Cerebellar cortex (tissue), 1 donor: ENCODE measurements at regions not wholly inside any gene's neighbourhood (a gene's known extent, or its start where the extent isn't known, plus 50 kb on each side); places are given as distances from the start of the nearest gene placed in this dataset.

Experiments
- DNase-seq: peaks from one replicate; pipeline ENCODE4 v3.0.0-alpha.2; 2015; ENCODE audit warnings: low spot score

DNA sequence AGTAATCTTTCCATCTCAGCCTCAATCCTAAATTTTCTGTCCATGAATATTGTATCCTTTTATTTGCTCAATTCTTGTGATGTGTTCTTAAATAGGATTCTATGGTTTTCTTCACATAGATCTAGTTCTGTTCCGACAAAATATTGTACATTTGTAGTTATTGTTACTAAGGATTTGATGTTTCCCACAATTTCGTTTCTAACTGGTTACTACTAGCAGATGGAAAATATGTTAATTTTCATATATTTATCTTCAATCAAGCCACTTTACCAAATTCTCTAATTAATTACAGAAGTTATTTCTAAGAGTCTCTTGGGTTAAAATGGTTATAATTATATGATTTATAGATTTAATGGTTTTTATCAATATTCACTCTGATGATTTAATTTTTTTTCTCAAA is 60.3 kb downstream of the SEC61B start:
- DNase-seq, result no peak

DNA sequence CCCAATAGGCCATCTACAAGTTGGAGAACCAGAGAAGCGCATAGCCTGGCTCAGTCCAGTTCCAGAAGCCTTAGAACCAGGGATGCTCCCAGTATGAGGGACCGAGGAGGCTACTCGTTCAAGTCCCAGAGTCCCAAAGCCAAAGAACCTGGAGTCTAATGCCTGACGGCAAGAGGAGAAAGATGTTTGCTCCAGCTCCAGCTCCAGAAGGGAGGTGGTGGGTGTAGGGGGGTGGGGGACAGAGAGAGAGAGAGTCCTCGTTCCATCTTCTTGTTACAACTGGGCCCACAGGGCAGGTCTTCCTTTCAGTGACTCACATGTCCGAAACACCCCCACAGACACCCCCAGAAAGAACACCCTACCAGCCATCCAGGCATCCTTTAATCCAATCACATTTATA is 63.9 kb downstream of the SEC61B start:
- DNase-seq, result no peak

DNA sequence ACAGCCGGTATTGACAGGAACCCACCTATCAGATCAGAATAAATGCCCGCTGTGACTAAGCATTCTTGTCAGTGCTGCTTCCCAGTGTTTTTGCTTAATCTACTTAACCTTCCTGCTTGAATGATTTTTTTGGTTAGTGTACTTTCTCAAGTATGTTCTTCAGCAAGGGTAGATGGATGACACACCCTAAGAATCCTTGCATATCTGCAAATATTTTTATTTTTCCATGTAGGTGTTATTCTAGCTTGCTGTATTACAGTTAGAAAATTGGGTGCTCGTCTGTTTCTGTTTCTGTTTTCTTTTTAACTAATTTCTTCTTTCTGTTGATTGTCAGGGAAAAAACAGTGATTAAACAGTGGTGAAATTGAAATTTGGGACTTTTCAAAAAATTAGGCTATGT is 64.5 kb downstream of the SEC61B start:
- no peak for DNase-seq

DNA sequence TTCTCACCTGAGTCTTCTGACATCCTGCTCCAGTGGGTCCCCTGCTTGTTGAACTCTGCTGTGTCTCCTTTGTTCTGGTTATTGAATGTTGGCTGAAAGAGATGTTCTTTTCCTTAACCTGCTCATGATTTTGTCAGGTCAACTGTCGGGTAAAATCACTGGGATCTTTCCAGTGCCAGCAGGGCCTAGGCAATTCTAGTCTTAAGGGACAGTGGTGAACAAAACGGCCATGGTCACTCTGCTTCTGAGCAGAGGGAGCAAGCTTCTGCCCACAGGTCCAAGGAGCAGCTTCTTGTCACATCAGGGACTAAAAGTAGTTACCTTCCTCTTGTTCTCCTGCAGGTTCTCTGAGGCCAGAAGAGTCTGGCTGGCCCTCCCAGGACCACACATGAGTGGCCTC is 65.6 kb downstream of the SEC61B start:
- no peak for DNase-seq

DNA sequence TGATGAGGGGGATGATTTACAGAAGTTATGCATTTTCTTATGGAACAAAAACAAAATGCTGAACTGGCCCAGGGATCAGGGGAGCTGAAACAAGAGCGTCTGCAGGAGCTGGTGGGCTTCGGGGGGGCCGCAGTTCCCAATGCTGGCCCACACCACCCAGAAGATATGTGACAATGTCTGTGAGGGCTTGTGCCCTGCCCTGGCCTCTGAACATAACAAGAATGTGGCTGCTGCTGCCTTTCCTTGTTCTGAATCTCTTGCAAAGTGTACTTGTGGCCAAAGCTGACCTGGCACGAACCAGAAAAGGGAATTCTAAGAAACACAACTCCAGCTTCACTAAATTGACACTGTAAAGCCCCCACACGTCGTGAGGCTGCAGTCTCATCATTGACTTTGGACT is 66.7 kb downstream of the SEC61B start:
- DNase-seq, result no peak

DNA sequence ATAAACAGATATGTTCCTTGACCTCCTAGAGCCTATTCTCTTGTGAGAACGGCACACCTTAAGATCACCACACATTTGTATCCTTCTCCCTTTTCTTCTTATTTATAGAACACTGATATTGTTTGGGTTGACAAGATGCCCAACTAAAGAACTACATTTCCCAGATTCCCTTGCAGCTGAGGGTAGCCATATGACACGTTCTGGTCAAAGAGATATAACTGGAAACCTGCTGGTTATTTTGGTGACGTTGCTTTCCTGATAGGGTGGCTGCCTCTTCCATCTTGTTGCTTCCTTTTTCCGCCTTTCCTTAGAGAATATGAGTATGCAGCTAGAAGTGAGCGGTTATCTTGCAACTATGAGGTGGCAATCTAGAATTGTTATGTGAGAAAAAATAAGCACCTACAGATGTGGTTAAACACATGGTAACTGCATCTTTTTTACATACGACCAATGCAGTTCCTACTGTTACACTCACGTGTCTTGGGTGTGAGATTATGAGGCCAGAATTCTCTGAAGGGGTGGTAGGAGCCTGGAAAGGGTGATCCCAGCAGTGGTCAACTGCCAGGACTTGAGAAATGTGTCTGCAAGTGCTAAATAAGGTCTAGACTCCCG is 72.9 kb downstream of the SEC61B start:
- no peak for DNase-seq

DNA sequence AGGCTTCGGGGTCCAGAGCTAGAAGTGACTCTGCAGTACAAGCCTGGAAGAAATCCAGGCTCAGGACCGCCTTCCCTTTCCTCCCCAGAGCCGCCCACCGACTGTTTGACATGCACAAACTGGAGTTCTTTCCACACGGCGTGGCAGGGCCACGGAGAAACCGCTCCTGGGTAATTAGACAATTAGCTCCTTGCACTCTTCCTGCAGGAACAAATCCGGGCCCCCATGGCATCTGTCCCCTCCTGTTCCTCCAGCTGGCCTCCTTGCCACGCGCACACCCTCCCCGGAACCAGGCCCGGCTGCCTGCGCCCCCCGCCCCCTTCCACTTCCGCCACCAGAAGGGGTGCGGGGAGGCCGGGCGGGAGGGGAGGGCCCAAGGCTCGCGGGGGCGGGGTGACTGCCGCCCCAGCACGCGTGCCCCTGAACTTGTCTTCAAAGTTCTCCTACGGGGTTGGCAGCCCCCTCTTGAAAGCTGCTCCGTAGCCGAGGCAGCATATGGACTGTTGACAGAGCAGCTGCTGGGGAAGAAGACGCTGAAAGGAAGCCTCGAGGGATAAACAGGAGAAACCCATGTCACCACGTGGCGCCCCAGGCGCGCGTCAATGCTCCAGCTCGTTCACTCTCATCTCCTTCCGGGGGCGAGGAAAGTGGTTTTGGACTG is 74.3 kb downstream of the SEC61B start:
- peak; percentile 64 for DNase-seq

DNA sequence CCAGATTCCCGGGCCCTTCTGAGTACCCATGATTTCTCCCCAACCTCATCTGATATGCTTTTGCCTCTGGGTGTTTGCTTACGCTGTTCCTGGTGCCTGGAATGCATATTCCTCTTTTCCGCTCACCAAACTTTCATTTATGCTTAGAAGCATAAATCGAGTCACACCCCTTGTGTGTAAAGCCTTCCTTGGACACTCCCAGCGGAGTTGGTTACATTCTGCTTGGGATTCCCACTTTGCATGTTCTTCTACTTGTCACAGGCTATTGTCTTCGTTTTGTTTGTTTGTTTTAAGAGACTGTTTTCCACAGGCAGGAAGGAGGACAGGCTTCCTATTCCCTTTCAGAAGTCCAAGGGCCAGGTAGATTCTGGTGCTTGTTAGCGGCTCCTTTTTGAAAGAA is 76.5 kb downstream of the SEC61B start:
- DNase-seq, result no peak

DNA sequence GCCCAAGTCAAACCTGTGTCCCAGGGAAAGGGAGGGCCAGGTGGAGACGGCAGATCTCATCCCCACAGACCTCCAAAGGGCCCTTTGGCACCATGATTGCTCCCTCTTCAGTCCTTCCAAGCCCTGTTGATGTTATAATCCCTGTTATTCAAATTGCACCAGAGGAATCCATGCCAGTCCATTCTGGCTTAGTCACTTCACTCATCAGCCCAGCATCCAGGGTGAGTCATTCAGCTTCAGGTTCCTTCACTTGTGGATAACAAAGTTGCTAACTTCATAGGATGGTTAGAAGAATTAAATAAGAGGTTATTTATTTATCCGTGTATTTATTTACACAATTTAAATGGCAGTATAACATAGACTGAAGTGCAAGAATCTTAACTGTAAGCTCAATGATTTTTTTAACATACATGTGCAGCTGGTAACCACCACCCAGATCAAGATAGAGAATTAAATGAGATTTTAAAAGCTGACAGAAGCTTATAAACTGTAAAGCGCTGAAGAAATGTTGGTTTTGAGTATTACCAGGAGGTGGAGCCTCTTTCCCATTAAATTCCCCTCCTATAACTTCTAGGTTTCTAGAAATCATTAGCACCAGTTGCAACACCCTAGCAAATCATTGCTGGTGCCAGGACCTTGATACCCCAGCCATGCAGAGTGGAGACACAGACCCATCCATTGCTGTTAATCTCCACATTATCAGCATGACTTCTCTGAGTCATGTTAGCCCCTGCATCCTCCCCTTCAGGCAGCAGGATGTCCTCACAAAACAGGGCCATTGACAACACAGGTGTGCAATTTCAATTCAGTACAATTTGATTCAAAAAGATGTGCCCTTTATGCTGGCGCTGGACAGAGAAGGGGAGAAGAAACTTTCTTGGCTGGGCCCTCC is 77.4 kb downstream of the SEC61B start:
- DNase-seq, result peak; percentile 22

DNA sequence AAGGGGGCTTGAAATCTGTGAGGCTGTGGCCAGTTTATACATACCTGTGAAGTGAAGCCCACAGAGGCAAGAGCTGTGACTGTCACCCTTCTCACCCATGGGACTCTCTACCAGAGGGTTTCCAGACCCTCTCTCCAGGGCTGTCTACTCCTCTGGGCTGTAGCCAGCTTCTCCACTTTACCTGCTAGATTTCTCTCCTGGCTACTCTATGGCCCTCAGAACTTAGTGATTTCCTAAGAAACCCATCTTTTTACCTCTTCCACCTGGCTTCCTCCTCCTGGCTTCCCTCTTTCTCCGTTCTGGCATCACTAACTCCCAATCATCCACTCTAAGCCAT is 78.0 kb downstream of the SEC61B start:
- no peak for DNase-seq

DNA sequence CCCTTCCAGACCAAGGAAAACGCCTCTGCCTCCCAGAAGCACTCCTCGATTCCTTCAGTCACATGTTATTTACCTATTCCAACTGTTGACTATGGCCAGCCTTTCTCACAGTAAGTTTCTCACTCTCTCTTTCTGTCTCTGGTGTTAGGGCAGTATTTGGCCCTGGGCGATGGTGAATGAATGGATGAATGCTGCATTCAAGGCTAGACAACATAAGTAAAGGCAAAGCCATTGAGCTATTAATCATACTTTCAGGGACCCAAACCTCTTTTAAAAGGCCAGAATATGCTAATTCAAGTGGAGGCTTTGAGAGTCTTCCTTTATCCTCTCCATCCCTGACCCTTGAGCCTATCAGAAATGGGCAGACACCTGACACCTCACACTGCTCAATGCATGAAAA is 78.5 kb downstream of the SEC61B start:
- no peak for DNase-seq

DNA sequence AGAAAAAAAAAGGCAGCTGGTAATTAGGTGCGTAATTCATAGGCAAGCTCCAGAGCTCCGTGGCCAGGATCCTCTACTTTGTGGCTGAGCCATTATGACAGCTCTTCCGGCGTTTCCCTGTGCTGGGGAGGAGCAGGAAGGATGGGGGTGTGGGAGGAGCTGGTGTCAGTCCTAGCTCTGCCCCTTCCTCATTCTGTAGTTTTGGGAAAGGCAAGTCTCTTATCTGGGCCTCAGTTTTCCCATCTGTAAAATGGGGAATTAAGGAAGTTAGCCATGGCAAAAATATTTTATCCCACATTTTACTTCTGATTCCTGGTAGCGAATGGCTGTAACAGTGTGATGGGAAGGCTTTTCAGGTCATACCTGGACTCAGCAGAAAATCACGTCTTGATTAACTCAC is 81.1 kb downstream of the SEC61B start:
- DNase-seq, result no peak

DNA sequence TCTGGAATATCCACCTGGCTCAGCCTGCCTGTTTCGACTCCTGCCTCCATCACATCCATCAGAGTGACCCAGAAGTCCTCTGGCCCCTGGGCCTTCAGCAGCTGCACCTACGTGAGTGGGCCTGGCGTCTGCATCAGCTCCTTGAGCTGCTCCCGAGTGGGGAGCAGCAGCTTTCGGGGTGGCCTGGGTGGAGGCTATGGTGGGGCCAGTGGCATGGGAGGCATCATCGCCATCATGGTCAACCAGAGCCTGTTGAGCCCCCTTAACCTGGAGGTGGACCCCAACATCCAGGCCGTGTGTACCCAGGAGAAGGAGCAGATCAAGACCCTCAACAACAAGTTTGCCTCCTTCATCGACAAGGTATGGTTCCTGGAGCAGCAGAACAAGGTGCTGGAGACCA is 83.0 kb downstream of the SEC61B start:
- no peak for DNase-seq

DNA sequence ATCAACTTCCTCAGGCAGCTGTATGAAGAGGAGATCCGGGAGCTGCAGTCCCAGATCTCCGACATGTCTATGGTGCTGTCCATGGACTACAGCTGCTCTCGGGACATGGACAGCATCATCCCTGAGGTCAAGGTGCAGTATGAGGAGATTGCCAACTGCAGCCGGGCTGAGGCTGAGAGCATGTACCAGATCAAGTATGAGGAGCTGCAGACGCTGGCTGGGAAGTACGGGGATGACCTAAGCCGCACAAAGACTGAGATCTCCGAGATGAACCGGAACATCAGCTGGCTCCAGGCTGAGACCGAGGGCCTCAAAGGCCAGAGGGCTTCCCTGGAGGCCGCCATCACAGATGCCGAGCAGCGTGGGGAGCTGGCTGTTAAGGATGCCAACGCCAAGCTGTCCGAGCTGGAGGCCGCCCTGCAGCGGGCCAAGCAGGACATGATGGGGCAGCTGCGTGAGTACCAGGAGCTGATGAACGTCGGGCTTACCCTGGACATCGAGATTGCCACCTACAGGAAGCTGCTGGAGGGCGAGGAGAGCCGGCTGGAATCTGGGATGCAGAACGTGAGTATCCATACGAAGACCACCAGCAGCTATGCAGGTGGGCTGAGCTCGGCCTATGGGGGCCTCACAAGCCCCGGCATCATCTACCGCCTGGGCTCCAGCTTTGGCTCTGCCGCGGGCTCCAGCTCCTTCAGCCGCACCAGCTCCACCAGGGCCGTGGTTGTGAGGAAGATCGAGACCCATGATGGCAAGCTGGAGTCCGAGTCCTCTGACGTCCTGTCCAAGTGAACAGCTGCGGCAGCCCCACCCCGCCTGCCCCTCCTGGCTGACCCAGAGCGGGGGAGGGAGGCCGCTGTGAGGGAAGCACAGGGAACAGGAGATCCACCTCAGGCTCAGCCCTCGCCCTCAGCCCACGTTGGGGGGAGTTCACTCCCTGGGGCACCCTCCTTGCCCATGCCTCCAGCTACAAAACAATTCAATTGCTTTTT is 84.0 kb downstream of the SEC61B start:
- no peak for DNase-seq

DNA sequence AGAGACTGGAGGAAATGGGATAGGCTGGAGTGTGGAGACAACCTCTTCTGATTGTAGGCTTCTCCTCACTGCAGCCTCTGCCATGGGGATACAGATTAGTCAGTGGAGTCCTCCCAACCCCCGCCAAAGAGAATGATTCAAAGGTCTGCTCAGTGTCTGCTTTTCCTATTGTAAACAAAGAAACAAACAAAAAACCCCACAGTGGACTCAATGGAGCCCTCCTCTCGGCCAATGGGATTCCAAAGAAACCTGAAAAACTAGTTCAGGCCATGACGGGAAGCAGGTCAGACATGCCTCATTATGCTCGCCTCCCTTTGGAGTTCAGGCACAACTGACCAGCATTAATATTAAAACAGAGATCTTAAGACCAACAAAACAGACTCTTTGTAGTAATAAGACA is 85.8 kb downstream of the SEC61B start:
- no peak for DNase-seq

DNA sequence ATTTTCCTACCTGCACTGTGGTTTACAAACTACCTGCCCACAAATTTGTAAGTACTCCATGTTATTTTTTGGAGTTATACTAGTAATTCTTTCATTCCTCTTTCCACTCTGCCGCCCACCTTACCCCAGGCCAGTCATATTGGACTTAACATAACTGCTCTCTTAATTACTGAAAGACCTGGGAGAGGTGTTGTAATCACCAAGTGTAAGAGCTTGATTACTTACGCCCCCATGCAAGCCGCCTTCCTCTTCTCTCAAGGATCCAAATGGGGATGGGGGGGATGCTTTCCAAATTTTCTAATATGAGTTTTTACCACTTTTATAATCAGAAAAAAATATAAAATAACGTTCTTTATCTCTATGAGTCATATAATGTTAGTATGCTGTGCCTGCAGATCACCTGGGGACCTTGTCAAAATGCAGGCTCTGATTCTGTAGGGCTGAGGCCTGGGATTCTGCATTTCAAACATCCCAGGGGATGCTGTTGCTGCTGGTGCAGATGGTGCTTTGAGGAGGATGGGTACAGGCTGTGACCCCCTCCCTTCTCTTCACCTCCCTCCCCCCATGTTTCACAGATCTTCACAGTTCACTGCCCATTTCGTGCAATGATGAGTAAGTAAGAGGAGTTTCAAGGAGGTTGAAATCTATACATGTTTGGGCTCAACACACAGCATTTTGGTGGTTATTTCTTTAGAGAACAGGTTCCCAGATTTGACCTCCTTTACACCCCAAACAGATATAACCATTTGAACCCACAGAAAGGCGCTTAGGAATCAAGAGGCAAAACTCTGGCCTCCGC is 87.3 kb downstream of the SEC61B start:
- DNase-seq, result no peak

DNA sequence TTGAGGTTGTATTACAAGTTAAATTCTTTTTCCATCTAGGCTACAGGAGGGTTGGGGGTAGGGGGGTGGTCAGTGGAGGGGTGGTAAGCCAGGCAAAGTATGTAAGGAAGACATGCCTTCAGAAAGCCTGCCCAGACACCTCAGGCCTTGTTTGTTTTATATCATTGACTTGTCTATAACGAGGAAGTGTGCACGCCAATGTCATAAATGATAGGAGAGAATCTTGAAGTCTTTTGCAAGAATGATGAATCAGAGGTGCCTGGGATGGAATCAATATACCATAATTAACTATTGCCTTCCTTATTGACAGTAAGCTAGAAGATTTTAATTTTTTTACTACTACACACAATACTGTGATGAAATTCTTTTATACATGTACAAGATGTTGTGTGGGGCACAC is 90.7 kb downstream of the SEC61B start:
- no peak for DNase-seq

DNA sequence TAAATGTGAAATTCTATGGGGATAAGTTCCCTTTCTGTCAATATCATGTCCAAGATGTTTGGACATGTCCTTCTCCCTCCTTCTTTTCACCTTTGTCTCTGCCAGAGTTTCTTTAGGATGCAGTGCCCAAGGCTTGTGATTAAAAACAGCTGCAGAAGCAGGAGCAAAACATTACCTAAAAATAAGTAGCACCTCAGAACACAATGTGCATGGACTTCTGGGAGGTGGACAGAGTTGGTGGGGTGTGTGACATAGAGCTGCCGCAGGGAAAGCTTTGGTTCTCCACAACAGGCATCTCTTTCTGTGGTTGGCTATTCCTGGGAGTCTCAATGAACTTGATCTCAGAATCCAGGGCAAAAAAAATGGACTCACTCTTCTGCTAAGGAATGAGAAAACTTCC is 97.0 kb downstream of the SEC61B start:
- DNase-seq, result no peak

DNA sequence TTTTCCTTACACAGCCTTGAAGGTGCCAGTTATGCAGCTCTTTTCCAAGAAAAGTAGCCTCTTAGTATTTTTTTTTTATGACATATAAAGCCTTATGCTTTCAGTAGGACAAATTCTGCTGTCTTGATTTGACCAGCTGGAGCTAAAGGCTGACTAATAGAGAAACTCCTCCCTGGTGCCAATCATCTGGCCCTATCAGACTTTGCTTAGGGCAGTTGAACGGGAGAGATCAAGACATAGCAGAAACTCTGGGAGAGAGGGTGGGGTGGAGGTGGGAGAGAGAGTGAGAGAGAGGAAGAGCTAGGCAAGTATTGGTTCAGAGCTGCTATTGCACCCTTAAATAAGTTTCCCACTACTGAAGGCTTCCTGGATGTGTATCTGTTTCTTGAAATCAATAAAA is 100.2 kb downstream of the SEC61B start:
- no peak for DNase-seq

DNA sequence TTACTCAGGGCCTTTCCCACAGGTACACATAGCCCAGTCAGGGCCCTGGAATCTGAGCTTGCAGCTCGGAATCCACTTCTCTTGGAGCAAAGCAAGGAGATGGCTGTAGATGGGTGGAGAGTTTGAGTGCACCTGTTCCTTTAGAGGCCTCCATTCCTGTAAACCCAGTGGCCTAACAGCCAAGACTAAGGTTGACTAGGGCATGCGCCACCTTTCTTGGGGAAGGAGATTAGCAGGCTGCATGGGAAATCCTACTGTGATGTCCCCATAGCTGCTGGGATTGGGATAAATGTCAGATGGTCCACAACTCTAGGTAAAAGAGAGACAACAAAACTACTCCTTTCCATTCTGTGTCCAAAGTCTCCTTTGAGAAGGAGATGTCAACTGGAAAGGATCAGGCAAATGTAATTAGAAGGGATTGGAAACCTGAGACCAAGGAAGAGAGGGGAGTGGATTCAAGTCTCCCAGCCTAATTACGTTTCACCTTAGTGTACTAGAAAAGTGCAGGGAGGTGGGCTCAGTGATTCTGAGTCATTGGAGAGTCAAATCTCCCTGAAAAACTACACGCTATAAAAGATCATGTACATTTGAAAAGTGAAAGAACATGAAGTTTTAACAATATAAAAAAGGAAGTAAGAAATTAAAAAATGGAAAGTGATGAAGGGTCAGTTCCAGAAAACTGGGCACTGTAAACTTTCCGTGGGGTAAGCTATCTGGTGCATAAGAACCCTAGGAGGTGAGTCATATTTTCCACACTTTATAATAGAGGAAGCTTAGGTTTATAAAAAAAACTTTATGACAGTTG is 104.2 kb downstream of the SEC61B start:
- DNase-seq, result no peak

DNA sequence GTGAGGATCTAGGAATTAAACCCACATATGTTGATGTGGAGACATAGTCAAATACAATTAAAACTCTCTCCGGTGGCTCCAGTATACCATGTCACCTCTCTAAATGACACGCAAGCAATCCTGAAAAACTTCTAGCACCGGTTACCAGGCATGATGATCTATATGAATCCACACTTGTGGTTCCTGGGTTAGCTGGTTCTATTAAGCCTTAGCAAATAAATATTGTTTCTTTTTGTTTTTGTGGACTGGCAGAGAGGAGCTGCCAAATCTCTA is 104.8 kb downstream of the SEC61B start:
- no peak for DNase-seq
